Neuronal stem cell (in vitro differentiated cells): ENCODE measurements at regions not wholly inside any gene's neighbourhood (a gene's known extent, or its start where the extent isn't known, plus 50 kb on each side); places are given as distances from the start of the nearest gene placed in this dataset.

Source experiments
- DNase-seq: peaks from one replicate; pipeline ENCODE4 v3.0.0-alpha.2; 2013; ENCODE audit warnings: low spot score
- H2AFZ ChIP-seq: one replicate; pipeline ENCODE4 v1.6.1; 2013; ENCODE audit warnings: mild to moderate bottlenecking, low read length, inconsistent platforms
- H2AK5ac ChIP-seq: 2 replicates; pipeline ENCODE4 v1.6.1; 2013; ENCODE audit warnings: low read depth, mild to moderate bottlenecking, inconsistent platforms, low read length, moderate library complexity, mixed read lengths
- H2BK120ac ChIP-seq: 2 replicates; pipeline ENCODE4 v1.6.1; 2013; ENCODE audit warnings: low read depth, mild to moderate bottlenecking, inconsistent platforms, low read length, moderate library complexity, mixed read lengths
- H2BK12ac ChIP-seq: one replicate; pipeline ENCODE4 v1.6.1; 2013; ENCODE audit warnings: low read length, inconsistent platforms
- H2BK15ac ChIP-seq: 2 replicates; pipeline ENCODE4 v1.6.1; 2013; ENCODE audit warnings: mild to moderate bottlenecking, low read length, inconsistent platforms, mixed read lengths
- H2BK5ac ChIP-seq: one replicate; pipeline ENCODE4 v1.6.1; 2013; ENCODE audit warnings: inconsistent platforms, mild to moderate bottlenecking, low read length, moderate library complexity
- H3K14ac ChIP-seq: one replicate; pipeline ENCODE4 v1.6.1; 2013; ENCODE audit warnings: low read length, inconsistent platforms
- H3K18ac ChIP-seq: 2 replicates; pipeline ENCODE4 v1.6.1; 2013; ENCODE audit warnings: low read length, inconsistent platforms
- H3K23ac ChIP-seq: 2 replicates; pipeline ENCODE4 v1.6.1; 2013; ENCODE audit warnings: low read depth, mild to moderate bottlenecking, mixed read lengths, low read length, inconsistent platforms; ENCODE audit not compliant: poor library complexity
- H3K27ac ChIP-seq: replicated peaks from 3 replicates; pipeline ENCODE4 v1.5.1; 2013; ENCODE audit warnings: low read length, inconsistent platforms
- H3K27me3 ChIP-seq, 3 experiments: 2 replicates each; pipeline ENCODE4 v1.6.1; 2013; ENCODE audit warnings: low read length in 3 of 3, mild to moderate bottlenecking in 2 of 3, inconsistent platforms in 1 of 3, low read depth in 1 of 3, mixed read lengths in 1 of 3, moderate library complexity in 1 of 3; ENCODE audit not compliant: control insufficient read depth in 3 of 3, insufficient read depth in 3 of 3
- H3K36me3 ChIP-seq, 2 donors: replicated peaks in 1 of 2; 2 replicates each; pipeline ENCODE4 v1.6.1; 2013; ENCODE audit warnings: low read length in 2 of 2; ENCODE audit not compliant: control insufficient read depth in 2 of 2, insufficient read depth in 2 of 2
- H3K4ac ChIP-seq: 2 replicates; pipeline ENCODE4 v1.6.1; 2013; ENCODE audit warnings: inconsistent platforms, mild to moderate bottlenecking, low read length, moderate library complexity
- H3K4me1 ChIP-seq, 2 donors: 1 replicate in 1 of 2; 2 replicates in 1 of 2; pipeline ENCODE4 v1.6.1; 2013; ENCODE audit warnings: low read length in 2 of 2, low read depth in 1 of 2; ENCODE audit not compliant: control insufficient read depth in 2 of 2, insufficient read depth in 1 of 2
- H3K4me2 ChIP-seq: one replicate; pipeline ENCODE4 v1.6.1; 2013; ENCODE audit warnings: mild to moderate bottlenecking, low read length, inconsistent platforms; ENCODE audit not compliant: insufficient read depth, poor library complexity, severe bottlenecking
- H3K4me3 ChIP-seq, 2 donors: 2 replicates each; pipeline ENCODE4 v1.5.1; 2013; ENCODE audit warnings: low read length in 2 of 2, mild to moderate bottlenecking in 2 of 2, inconsistent platforms in 1 of 2, moderate library complexity in 1 of 2
- H3K79me1 ChIP-seq: one replicate; pipeline ENCODE4 v1.6.1; 2013; ENCODE audit warnings: low read depth, mild to moderate bottlenecking, inconsistent platforms, low read length, moderate library complexity
- H3K9ac ChIP-seq: one replicate; pipeline ENCODE4 v1.6.1; 2013; ENCODE audit warnings: mild to moderate bottlenecking, low read depth, low read length, inconsistent platforms; ENCODE audit not compliant: poor library complexity
- H3K9me3 ChIP-seq, 2 donors: replicated peaks in 1 of 2; 2 replicates each; pipeline versions ENCODE3 to v1.6.1; 2013; ENCODE audit warnings: low read length in 2 of 2, mild to moderate bottlenecking in 2 of 2, inconsistent platforms in 1 of 2, low read depth in 1 of 2, mixed read lengths in 1 of 2, moderate library complexity in 1 of 2; ENCODE audit not compliant: control insufficient read depth in 2 of 2, insufficient read depth in 1 of 2
- H4K8ac ChIP-seq: one replicate; pipeline ENCODE4 v1.6.1; 2013; ENCODE audit warnings: low read depth, mild to moderate bottlenecking, inconsistent platforms, low read length, moderate library complexity
- H4K91ac ChIP-seq: one replicate; pipeline ENCODE4 v1.6.1; 2013; ENCODE audit warnings: low read length, low read depth, mild to moderate bottlenecking, inconsistent platforms; ENCODE audit not compliant: poor library complexity
- WGBS, 2 donors: extraction: QIAGEN DNeasy Blood & Tissue Kit; methylation state at CpG; one replicate each; pipeline ENCODE4 v1.1.7; 2013; ENCODE audit warnings: missing lambda C conversion rate in 2 of 2, mixed read lengths in 1 of 2; ENCODE audit not compliant: insufficient read length in 2 of 2, insufficient replicate concordance in 1 of 2; ENCODE audit errors: extremely low coverage in 2 of 2; 5-methylcytosine and 5-hydroxymethylcytosine counted together

GRCh38 chr11:29781268-29781667, 235.6 kb downstream of the KCNA4 start:
- Histone ChIP-seq H3K36me3 (no peaks in the 10 kb centered on the region), H3K4me3 (no peak overlapping the region), H3K9ac (no peak overlapping the region), H3K14ac (peak overlapping the region; percentile 65), H2BK120ac (no peak overlapping the region), H2AK5ac (no peak overlapping the region), H3K4me1 (peaks cover 0 to 14% of the 10 kb centered on the region in 2 donors), H4K8ac (no peak overlapping the region), H3K9me3 (no peaks in the 10 kb centered on the region), H3K27me3 (no peaks in the 10 kb centered on the region), H3K79me1 (no peaks in the 10 kb centered on the region), H2AFZ (no peak overlapping the region), H3K4me2 (no peak overlapping the region), H3K4ac (no peak overlapping the region), H2BK5ac (no peak overlapping the region), H3K18ac (peak overlapping the region; percentile 9), H2BK12ac (no peak overlapping the region), H3K27ac (peak overlapping the region; percentile 20), H4K91ac (no peak overlapping the region), H3K23ac (no peak overlapping the region), H2BK15ac (no peak overlapping the region)
- WGBS, 2 donors, result no CpG with 5 or more reads among the region's 1 CpG
- no peak for DNase-seq

DNA sequence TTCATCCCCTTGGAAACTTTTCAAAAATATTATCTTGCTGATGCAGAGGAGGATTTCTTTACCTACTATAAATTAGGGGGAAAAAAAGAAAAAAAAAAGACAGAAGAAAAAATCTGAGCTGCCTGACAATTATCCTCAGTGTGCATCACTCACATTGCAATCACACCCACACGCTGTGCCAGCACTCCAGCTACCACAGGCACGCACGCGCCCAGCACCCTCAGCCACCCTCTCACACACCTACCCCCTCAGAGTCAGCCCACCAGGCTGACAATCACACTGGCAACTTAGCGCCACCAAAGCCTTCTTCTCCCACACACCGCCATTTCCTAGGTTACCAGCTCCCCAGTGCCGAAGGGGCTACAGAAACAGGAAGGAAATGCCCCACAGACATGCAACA, 236.1 kb downstream of the KCNA4 start:
- H3K4me2 ChIP-seq, result no peak overlapping the region
- H4K91ac ChIP-seq, result no peak overlapping the region
- H2BK12ac ChIP-seq, result peak overlapping the region; percentile 70
- H2BK5ac ChIP-seq, result no peak overlapping the region
- peak overlapping the region; percentile 90 for H3K18ac ChIP-seq
- no peaks in the 10 kb centered on the region for H3K9me3 ChIP-seq
- H2BK120ac ChIP-seq, result no peak overlapping the region
- H3K36me3 ChIP-seq, result no peaks in the 10 kb centered on the region
- no CpG with 5 or more reads among the region's 7 CpGs for WGBS, 2 donors
- H3K14ac ChIP-seq, result no peak overlapping the region
- no peak overlapping the region for H2AFZ ChIP-seq
- H3K9ac ChIP-seq, result no peak overlapping the region
- no peak overlapping the region for H2BK15ac ChIP-seq
- H3K27me3 ChIP-seq, result no peaks in the 10 kb centered on the region
- H3K4ac ChIP-seq, result no peak overlapping the region
- H3K4me3 ChIP-seq, result no peak overlapping the region
- DNase-seq, result no peak
- peak overlapping the region; percentile 78 for H4K8ac ChIP-seq
- no peak overlapping the region for H2AK5ac ChIP-seq
- no peak overlapping the region for H3K23ac ChIP-seq
- H3K4me1 ChIP-seq, result peaks cover 0 to 14% of the 10 kb centered on the region in 2 donors
- peak overlapping the region; percentile 20 for H3K27ac ChIP-seq
- H3K79me1 ChIP-seq, result no peaks in the 10 kb centered on the region

DNA sequence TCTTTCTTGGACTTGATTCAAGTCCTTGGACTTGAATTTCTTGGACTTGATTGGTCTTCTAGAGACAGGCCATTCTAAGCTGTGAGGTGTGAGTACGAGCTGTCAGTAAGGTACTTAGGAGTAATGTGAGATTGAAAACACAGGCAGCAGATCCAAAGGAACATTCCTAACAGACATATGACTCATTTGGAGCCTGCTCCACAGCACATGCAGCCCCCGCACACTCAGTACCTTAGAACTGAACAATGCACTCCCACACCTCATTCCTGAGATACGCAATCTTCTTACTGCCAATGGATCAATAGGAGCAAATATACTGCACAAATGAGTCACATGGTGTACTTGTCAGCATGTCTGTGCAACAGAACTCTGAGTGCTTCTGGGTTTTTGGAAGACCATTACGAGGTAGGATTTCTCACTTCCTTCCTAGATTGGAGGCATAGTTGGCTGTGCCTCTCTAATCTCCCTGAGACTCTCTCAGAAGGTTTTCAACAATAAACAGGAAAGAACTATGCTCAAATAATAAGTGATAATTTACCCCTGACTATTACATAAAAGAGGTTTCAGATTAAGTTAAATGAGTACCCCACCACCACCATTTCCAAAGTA, 243.1 kb downstream of the KCNA4 start:
- no peak overlapping the region for H2BK120ac ChIP-seq
- H4K8ac ChIP-seq, result no peak overlapping the region
- no peak overlapping the region for H4K91ac ChIP-seq
- H3K27me3 ChIP-seq, result no peaks in the 10 kb centered on the region
- H3K4me1 ChIP-seq, result no peaks in the 10 kb centered on the region
- H3K4ac ChIP-seq, result no peak overlapping the region
- no peak overlapping the region for H3K4me2 ChIP-seq
- WGBS, 2 donors, result no CpG with 5 or more reads among the region's 4 CpGs
- H2AFZ ChIP-seq, result no peak overlapping the region
- H3K9ac ChIP-seq, result no peak overlapping the region
- H3K18ac ChIP-seq, result no peak overlapping the region
- H3K23ac ChIP-seq, result no peak overlapping the region
- H3K4me3 ChIP-seq, result no peak overlapping the region
- H3K36me3 ChIP-seq, result no peaks in the 10 kb centered on the region
- no peak overlapping the region for H2BK5ac ChIP-seq
- no peak overlapping the region for H2BK15ac ChIP-seq
- no peak for DNase-seq
- no peak overlapping the region for H3K14ac ChIP-seq
- H2BK12ac ChIP-seq, result no peak overlapping the region
- H3K79me1 ChIP-seq, result no peaks in the 10 kb centered on the region
- H3K27ac ChIP-seq, result no peak overlapping the region
- no peak overlapping the region for H2AK5ac ChIP-seq
- no peaks in the 10 kb centered on the region for H3K9me3 ChIP-seq

- Histone ChIP-seq H4K91ac (no peak overlapping the region), H2AFZ (no peak overlapping the region), H4K8ac (no peak overlapping the region), H2AK5ac (no peak overlapping the region), H3K27me3 (no peaks in the 10 kb centered on the region), H2BK5ac (no peak overlapping the region), H3K36me3 (no peaks in the 10 kb centered on the region), H3K4me3 (peak overlapping the region in 1 of 2 donors; percentile 49), H3K18ac (peak overlapping the region; percentile 28), H3K14ac (peak overlapping the region; percentile 2), H3K4ac (no peak overlapping the region), H3K9ac (no peak overlapping the region), H3K23ac (no peak overlapping the region), H3K4me1 (no peaks in the 10 kb centered on the region), H2BK120ac (no peak overlapping the region), H3K4me2 (no peak overlapping the region), H2BK15ac (no peak overlapping the region), H3K27ac (no peak overlapping the region), H3K79me1 (no peaks in the 10 kb centered on the region), H2BK12ac (no peak overlapping the region), H3K9me3 (no peaks in the 10 kb centered on the region)
- WGBS, 2 donors, result no CpG with 5 or more reads among the region's 1 CpG
- DNase-seq, result no peak
These were observed 260.0 kb downstream of the KCNA4 start for GRCh38 chr11:29756871-29757270.
